HepG2 (cell line): ENCODE measurements at regions not wholly inside any gene's neighbourhood (a gene's known extent, or its start where the extent isn't known, plus 50 kb on each side); places are given as distances from the start of the nearest gene placed in this dataset.

Experiments used
- AFF4 ChIP-seq: sonication (generic); formaldehyde crosslinking; IDR thresholded peaks from 2 replicates; pipeline ENCODE4 v1.4.0; 2020; ENCODE audit warnings: missing genetic modification reagents
- FOSL2 ChIP-seq: sonication (generic); formaldehyde crosslinking; IDR thresholded peaks from 2 replicates; pipeline ENCODE4 v1.4.0; 2020; ENCODE audit warnings: missing genetic modification reagents
- HOXA5 ChIP-seq: sonication (generic); formaldehyde crosslinking; IDR thresholded peaks from 2 replicates; pipeline ENCODE4 v1.4.0; 2020; ENCODE audit warnings: missing genetic modification reagents
- ISL2 ChIP-seq: sonication (generic); formaldehyde crosslinking; IDR thresholded peaks from 2 replicates; pipeline ENCODE4 v1.5.0; 2020; ENCODE audit warnings: missing genetic modification reagents
- MZF1 ChIP-seq: sonication (generic); formaldehyde crosslinking; IDR thresholded peaks from 2 replicates; pipeline ENCODE4 v1.8.1; 2023; ENCODE audit warnings: mild to moderate bottlenecking, missing genetic modification reagents, borderline replicate concordance
- SOX6 ChIP-seq, 2 experiments: fragments of 450-650 bp in 1 of 2; sonication (generic) in 1 of 2; formaldehyde crosslinking in 1 of 2; IDR thresholded peaks; 2 replicates each; pipeline versions ENCODE4 v1.4.0 to v1.6.1; 2017 to 2020; ENCODE audit warnings: antibody characterized with exemption in 1 of 2, mild to moderate bottlenecking in 1 of 2, missing genetic modification reagents in 1 of 2
- TEAD3 ChIP-seq: optimal IDR thresholded peaks from 2 replicates; pipeline ENCODE3; 2016; ENCODE audit warnings: borderline replicate concordance
- TGIF2 ChIP-seq: IDR thresholded peaks from 2 replicates; pipeline ENCODE4 v1.6.1; 2016; ENCODE audit warnings: control low read depth, missing compliant biosample characterization
- UBTF ChIP-seq: sonication (generic); formaldehyde crosslinking; IDR thresholded peaks from 2 replicates; pipeline ENCODE4 v1.4.0; 2020; ENCODE audit warnings: mild to moderate bottlenecking, missing genetic modification reagents
- YEATS2 ChIP-seq: sonication (generic); formaldehyde crosslinking; IDR thresholded peaks from 2 replicates; pipeline ENCODE4 v1.4.0; 2020; ENCODE audit warnings: missing genetic modification reagents, borderline replicate concordance
- ZNF225 ChIP-seq: sonication (generic); formaldehyde crosslinking; IDR thresholded peaks from 2 replicates; pipeline ENCODE4 v1.4.0; 2020; ENCODE audit warnings: mild to moderate bottlenecking, missing genetic modification reagents
- ZNF333 ChIP-seq: sonication (generic); formaldehyde crosslinking; IDR thresholded peaks from 2 replicates; pipeline ENCODE4 v1.4.0; 2020; ENCODE audit warnings: mild to moderate bottlenecking, missing genetic modification reagents, borderline replicate concordance
- ZNF646 ChIP-seq: sonication (generic); formaldehyde crosslinking; IDR thresholded peaks from 2 replicates; pipeline ENCODE4 v1.9.0; 2021; ENCODE audit warnings: mild to moderate bottlenecking, missing genetic modification reagents
- ZNF761 ChIP-seq: sonication (generic); formaldehyde crosslinking; conservative IDR thresholded peaks from 2 replicates; pipeline ENCODE4 v1.4.0; 2020; ENCODE audit warnings: mild to moderate bottlenecking, missing genetic modification reagents
- ZNF773 ChIP-seq: sonication (generic); formaldehyde crosslinking; IDR thresholded peaks from 2 replicates; pipeline ENCODE4 v1.4.0; 2020; ENCODE audit warnings: missing genetic modification reagents, borderline replicate concordance
- ZSCAN9 ChIP-seq: IDR thresholded peaks from 2 replicates; pipeline ENCODE4 v1.6.1; 2016; ENCODE audit warnings: borderline replicate concordance

GRCh38 chr2:238528953-238529781 is 102.4 kb downstream of the ASB1 start (continued):
- no peak for TF ChIP-seq ZNF773 (CRISPR knock-in tag)
- peak; percentile 24; the same call in 1 of the 2 replicates for TF ChIP-seq YEATS2 (CRISPR knock-in tag)
- TF ChIP-seq ZNF225 (CRISPR knock-in tag), result no peak
- no peak for TF ChIP-seq ZNF761 (CRISPR knock-in tag)
- TF ChIP-seq AFF4 (CRISPR knock-in tag), result no peak
- TF ChIP-seq ZNF646 (CRISPR knock-in tag), result no peak
- TF ChIP-seq ISL2 (CRISPR knock-in tag), result no peak
- TF ChIP-seq MZF1, result no peak
- 0 out of 2 replicates have a peak, but pooled peaks have one; percentile 41 for TF ChIP-seq ZNF333
- peak; percentile 82 for TF ChIP-seq TEAD3 (CRISPR knock-in tag)
- TF ChIP-seq SOX6 (IDR thresholded peaks at IDR 0.05), result no peak
- peak; percentile 71; the same call in 1 of the 2 replicates for TF ChIP-seq SOX6 (CRISPR knock-in tag; IDR thresholded peaks at IDR 0.05)
- TF ChIP-seq TGIF2 (CRISPR knock-in tag), result no peak
- TF ChIP-seq HOXA5 (CRISPR knock-in tag), result no peak
- peak; percentile 37; the same call in 1 of the 2 replicates for TF ChIP-seq ZSCAN9 (CRISPR knock-in tag)
- TF ChIP-seq UBTF (CRISPR knock-in tag), result peak; percentile 45
- peak; percentile 97 for TF ChIP-seq FOSL2 (CRISPR knock-in tag)
